ENCODE measurements at regions not wholly inside any gene's neighbourhood (a gene's known extent, or its start where the extent isn't known, plus 50 kb on each side); places are given as distances from the start of the nearest gene placed in this dataset.
"Not testable (repeated sequence)": the region's sequence is repeated elsewhere in the genome, so short reads cannot be mapped to it uniquely, and the experiment has no call there.

DNA sequence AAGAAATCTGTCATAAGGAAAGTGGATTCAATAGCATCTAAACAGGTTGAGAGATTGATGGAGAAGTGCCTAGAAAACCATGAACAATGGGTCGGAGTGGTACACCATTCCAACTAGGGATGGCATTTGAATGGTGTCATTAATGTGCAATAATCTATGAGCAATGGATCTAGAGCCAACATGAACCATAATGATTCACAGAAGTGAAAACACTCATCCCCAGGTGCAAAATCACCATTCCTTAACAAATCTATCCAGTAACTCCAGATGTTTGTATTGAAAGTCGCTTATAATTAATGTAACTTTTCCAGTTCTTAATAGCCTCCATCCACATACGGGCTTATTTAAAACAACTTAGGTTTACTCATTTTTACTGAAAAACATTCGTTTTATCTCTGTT, 201.3 kb upstream of the ADGRL4 start:
- no peak for DNase-seq

DNA sequence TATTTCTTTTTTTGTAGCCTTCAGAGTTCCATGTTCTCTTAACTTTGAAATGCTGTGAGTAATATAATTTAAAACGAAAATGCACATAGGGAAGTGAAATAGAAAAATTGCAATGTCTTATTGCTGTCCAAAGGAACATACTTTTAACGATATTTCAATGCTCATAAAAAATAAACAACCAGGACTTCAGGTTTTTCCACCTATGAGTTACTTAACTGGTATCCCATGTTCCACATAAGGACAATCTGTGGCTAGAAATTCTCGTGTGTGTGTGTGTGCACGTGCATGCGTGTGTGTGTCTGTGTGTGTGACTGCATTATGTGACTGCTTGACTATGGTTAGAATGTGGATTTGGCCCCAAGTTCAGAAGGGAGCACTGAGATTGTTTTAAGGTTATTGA, 200.8 kb upstream of the ADGRL4 start:
- no peak for DNase-seq

DNA sequence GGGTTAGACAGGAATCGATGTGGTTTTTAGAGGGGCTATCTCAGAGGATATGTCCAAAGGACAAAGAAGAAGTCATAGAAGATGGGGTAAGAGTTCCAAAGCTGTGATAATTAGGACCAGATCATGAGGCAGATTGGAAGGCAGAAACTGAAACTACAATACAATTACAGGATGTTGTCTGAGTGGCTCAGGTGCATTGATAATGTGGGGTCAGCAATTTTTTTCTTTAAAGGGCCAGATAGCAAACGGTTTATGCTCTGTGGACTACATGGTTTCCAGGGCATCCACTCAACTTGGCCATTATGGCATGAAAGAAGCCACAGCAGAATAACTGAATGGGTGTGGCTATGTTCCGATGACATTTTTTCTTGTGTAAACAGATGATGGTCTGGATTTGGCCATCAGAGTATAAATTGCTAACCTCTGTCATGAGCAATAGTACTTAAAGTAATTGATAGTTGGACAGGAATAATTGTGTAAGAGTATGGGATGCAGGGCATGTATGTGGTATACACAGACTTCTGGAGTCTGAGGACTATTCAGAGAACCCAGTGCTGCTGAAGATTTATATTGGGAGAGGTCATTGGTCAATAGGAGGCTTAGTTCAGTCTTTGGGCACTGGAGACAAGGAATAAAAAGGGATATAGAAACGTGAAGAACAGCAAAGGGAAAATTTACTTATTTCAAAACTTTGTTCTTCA, 198.4 kb upstream of the ADGRL4 start:
- DNase-seq: no peak

DNA sequence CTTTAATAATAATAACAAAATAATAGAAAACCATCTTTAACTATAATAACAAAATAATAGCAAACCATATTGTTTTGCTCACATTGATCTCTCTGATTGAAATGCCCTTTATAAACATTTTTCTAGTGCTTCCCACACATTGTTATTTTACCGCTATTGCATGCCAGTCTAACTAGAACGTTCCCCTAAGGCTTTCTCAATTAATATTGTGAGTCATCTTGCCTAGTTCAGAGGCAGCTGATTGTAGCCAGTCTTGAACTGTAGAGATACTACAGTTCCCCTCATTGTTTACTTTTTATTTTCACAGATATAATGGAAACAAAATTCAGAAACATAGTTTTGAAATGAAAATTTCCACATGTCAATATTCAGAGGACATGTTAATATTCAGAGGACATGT, 192.3 kb upstream of the ADGRL4 start:
- DNase-seq: no peak

DNA sequence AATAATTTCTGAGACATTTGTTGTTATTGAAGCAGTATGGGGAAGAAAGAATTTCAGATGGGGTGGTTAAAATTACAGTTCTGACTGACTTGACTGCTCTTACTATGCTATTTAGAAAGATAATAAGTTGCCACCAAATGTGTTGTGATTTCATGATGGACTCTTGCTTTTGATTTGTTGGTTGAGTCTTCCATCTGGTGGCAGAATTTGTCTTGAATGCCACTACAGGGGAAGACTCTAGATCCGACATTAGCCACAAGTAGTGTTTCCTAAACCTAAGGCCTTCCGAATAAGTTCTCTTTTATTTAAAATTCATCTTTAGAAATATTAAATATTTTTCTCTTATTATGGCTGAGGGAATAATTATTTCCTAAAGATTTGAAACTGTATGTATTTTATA, 190.9 kb upstream of the ADGRL4 start:
- DNase-seq: no peak

DNA sequence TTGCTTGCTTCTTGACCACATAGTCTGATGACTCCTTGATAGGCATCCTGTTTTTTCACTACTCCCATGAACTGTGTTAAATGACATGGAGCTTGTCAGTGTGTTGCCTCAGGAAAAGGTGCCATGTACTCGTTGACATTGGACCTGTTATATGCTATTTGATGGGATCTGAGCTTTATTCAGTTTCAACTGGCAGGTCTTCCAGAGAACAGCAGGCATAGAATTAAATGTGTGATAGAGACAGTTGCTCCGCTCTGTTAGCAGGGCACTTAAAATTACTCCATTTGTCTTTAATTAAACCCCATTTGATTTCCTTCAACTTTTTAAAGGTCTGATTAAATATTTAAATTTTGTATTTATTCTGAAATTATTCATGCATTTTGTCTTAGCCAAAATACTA, 189.7 kb upstream of the ADGRL4 start:
- no peak for DNase-seq

DNA sequence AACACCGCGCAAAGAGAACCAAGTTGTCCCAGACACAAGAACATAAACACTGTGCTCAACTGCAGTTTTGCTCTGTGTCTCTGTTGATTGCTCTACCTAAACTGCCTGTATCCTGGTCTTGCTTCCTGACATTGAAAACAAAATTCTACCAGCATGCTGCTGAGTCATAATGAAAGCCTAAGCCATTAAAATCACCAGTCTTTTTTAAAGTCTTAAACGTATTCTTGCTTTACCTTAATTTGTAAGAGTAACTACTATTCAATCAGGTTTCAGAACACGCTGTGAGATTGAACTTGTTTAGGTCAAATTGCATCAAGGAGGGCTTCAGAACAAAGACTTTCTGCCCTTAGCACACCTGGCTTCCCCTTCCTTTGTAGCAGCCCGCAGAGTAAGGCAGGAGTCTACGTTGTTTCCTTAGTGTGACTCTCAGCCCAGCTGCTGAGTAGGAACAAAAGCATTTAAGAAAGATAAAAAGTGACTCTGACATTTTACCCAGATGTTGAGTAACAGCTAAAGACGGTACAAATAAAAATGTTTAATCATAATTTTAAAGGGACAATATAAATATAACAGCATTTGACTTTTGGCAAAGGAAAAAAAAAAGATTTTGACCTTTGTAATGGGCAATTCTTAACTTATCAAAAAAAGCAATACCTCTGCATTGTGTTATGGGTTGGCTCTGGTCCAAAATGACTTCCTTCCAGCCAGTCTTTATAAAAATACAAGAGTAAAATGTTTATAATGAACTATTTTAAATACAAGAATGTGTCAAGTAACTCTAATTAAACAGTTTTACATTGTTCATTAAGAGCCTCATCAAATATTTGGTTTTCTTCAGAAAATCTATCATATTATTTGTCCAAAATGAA, 186.9 kb upstream of the ADGRL4 start:
- DNase-seq: no peak

DNA sequence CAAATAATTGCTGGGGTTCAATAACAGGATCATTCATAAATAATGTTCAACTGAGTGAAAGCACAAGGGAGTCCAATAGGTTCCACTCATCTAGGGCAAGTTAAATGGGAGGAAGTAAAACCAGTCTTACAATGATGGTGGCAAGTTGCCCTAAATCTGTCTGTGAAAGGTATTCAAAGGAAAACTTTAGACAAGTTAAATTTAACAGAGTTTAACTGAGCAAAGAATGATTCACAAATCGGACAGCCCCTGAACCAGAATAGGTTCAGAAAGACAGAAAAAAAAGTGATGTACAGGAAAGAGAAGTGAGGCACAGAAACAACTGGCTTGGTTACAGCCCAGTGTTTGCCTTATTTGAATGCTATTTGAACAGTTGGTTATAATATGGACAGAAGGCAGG, 183.5 kb upstream of the ADGRL4 start:
- no peak for DNase-seq

DNA sequence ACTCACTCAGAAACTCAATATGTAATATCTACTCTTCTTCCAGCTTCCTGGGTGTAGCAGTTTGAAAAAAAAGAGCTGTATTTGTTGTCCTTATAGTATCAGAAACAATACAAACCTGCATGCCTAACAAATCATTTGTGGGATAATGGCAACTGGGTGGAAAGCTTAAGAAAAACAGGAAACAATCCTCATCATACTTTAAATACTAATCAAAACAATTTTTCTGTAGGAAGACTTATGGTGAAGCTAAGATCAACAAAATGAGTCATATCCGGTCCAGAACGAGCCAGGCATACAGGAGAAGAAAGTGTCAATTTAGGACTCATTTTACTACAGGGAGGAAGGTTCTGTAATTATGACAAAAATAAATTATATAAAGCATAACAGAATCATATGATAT, 181.8 kb upstream of the ADGRL4 start:
- DNase-seq: no peak

DNA sequence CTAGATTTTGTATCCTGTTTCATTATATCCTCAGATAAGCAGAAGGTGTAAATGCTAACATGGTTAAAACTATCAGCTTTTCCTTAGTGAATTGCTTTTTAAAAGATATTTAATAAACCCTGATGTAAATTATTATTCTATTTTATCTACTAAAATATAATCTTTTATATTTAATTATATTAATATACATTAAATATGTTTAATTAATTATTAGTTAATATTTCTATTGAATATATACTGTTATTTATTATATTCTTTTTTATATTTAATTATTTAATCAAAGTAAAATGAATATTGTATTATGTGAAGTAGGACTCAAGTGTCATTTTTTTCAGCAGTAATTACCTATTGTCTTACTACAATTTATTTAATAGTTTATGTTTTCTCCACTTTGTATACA, 179.7 kb upstream of the ADGRL4 start:
- no peak for DNase-seq

DNA sequence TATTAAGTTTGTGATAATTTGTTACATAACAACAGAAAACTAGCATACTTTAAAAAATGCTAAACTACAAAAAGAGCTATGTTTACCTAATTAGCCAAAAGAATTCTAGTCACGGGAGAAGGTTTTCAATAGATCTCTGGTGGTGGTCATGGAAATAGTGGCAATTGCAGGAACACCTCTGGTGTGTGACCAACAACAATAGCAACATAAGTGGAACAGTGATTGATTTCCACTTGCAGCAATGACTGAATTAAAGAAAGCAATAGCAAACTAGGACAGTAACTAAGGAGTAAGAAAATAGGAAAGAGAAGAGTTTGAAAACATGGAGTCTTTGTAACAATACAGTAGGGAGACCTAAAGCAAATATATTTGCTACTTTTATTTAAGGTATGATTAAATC, 171.3 kb upstream of the ADGRL4 start:
- no peak for DNase-seq

DNA sequence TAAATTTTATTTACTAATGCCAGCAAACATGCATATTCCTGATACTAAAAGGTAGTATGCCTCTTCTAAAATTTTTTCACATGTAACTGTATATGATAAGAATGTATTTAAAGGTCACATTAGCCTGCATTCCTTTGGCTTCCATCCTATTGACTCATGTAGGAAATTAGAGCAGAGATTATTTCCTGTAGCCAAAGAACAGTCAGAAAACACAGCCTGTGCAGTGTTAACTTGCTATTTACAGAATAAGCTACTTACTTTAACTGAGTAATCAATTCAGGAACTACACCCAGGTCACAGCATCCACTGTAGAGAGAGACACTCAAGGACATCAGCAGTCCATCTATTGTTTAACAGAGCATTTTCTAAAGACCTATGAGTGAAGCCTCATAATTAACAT, 154.5 kb upstream of the ADGRL4 start:
- DNase-seq: no peak

DNA sequence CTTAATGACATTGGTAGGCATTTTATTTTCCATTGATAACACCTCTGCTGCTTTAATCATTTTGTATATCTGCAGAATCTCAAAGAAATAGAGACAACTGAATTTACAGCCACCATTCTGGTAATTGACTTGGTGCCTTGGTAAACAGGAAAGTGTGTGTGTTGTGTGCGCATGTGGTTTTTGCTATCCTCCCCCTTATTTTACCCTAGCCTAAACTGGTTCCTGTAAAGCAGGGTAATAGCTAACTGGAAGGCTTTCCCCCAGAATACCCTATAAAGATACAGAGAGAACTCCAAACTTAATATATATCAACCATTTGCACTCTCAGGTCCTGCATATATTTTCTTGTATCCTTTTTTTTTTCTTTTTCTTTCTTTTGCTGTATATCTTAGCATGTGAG, 149.5 kb upstream of the ADGRL4 start:
- DNase-seq: no peak

DNA sequence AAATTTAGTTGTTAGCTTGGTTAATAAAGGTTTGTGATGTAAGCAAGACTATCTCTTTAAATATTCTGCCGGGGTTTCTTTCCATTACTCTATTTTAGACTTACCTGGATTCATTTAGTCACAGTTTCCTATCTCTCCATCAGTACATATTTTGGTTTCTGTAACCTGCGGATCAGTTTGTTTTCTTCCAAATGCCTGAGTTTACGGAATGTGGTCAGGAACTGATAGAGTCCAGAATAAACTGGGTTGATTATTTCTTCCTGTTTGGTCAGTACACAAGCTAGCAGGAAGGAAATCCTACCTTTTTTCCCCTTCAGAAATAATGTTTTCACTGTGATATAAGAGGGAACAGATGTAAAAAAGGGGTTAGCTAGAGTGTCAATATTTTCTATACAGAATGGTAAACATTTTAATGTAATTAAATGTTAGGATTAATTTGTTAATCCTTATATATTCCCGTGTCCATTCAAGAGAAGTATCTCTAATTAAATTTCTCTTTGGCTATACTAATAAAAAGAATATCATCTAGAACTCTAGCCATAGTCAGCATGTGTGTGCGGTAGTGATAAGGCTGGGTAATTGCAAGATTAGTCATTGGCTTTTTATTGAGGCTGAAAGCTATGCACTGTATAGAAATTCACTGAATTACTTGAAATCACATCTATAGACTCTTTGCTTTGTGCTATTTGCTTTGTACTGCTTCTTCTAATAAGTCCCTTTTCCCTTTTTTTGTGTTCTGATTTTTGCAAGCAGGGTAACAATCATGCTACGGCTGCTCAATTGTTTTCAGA, 144.7 kb upstream of the ADGRL4 start:
- no peak for DNase-seq

DNA sequence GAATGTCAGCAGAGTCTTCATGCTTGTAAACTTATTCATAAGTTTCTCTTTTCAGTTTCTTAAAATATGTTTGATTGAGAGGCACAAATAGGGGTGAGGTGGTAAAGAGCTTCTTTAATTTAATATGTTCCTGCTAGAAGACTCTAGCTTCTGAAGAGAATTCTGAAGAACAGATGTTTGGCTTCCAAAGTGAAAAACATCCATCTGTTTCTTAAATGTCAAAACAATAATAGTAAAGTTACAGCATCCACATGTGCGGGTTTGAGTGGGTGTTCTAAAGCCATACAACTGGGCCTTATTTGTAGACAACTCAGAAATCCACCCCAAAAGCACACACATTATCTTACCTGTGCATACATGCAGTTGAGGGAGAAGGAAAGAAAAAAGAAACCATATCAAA, 144.0 kb upstream of the ADGRL4 start:
- no peak for DNase-seq

DNA sequence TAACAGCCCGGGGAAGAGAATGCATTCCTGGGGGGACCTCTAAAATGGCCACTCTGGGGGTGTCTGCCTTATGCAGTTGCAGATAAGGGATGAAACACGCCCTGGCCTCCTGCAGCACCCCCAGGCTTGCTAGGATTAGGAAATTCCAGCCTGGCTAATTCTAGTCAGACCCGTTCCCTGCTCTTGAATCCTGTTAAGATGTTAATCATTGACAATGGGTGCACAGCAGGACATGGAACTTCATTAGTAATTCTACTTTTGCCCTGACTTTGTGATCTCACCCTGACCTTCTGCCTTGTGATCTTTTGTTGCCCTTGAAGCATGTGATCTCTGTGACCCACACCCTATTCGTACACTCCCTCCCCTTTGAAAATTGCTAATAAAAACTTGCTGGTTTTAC, 131.7 kb upstream of the ADGRL4 start:
- not testable (repeated sequence) for DNase-seq

DNA sequence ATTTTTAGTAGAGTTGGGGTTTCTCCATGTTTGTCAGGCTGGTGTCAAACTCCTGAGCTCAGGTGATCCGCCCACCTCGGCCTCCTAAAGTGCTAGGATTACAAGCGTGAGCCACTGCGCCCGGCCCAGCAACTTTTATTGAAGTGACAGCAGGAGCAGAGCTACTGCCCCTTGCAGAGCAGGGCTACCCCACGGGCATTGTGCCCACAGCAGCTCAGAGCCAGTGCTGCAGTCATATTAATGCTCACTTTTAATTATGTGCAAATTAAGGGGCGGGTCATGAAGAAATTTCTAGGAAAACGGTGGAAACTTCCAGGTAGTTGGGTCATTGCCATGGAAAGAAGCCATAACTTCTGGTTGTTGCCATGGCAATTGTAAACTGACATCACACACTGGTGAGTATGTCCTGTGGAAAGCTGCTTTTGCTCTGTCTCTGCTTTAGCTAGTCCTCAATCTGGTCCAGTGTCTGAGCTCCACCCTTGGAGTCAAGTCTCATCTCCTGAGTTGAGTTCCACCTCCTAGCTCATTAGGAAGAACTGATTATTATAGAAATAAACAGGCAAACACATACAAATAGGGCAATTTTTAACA, 127.3 kb upstream of the ADGRL4 start:
- no peak for DNase-seq

DNA sequence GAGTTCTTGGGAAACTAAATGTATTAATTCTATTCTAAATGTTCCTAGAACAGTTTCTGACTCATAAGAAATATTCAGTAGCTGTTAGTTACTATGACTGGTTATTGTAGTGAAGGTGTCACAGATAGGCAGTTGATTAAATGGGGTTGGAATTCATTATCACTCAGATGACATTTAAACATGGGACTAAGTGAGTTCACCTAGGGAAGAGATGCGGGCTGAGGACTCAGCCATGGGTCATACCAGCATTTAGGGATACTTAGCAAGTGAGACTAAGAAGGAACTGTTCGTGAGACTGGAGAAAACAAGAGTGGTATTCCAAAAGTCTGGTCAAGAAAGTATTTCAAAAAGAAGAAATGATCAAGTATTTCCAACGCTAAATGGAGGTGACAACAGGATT, 125.1 kb upstream of the ADGRL4 start:
- no peak for DNase-seq

DNA sequence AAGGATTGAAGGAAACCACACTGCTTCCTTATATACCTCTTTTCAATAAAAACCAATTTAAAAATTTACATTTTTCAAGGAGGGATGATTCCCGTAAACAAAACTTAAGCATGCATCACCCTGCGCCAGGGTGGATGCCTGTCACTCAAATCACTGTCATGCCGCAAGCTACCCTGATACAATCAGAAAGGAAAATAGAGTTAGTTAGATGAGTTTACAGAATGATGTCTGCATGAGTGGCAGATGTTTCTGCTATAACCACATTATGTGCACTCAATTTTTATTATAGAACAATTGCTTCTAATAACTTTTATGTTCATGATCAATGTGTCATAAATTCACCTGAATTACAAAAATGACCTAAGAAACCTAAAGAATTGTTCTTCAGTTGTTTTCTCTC, 123.4 kb upstream of the ADGRL4 start:
- DNase-seq: no peak

DNA sequence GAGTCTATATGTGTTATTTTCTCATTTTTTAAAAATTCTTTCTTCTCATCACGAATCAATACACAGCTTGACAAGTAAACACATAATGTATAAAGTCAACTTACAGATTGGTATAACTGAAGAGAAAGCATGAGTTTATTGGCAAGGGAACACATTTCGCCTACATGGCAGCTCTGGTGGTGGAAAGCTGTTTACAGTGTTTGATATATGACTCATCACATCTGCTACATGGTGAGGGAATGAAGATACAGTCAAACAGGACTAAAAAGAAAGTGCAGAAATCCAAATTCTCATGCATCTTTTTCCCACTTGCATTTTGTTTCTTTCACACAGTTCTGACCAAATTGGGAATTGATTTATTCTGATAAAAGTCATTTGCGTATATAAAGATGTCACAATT, 122.2 kb upstream of the ADGRL4 start:
- no peak for DNase-seq

DNA sequence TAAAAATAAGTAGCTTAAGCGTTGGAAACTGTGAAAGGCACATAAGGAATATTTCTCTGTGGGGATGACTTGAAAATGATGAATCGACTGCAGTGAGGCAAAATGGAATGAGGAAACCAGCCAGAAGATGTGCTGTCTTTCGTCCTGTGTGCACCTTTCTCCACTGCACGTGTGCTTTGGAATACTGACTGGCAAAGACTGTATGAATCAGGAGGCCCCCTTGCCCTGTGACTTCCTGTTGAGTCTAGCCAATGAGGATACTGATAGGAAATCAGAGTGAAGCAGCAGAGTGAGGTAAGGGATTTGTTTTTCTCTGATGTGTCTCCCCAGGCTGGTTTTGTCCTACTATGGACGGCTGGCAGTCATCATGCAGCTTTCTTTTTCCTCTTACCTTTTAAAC, 118.2 kb upstream of the ADGRL4 start:
- DNase-seq: no peak

DNA sequence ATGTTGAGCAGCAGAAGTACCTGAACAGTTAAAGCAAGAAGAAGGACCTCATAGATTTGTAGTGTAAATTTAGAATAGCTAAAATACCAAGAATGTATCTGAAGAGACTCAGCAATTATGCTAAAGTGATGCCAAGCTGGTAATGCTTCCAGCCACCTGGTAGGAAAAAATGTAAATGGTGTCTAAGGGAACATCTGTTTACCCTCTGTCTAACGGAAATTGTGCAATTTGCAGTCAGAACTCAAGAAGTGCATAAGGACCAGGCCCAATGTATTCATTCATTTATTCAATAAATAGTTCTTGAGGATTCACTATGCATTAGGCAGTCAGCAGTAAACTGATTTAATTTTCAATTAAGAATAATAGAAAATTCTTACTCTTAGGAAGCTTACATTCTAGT, 116.0 kb upstream of the ADGRL4 start:
- DNase-seq: no peak

DNA sequence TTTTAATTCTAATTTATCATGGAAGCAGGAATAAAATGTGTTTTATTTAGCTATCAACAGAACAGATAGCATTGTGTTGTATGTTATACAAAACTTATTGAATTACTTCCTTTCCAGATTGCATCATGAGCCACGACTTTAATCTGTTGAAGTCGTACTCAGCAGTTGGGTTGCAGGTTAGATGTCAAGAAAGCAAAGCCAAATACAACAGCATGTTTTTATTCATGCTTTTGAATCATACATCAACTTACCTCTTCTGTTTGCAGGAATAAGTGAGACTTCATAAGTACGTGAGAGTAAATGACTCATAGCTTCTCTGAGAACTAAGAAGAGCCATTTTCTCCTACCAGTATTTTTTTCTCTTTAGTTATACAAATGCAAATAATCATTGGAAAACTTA, 110.8 kb upstream of the ADGRL4 start:
- DNase-seq: no peak

DNA sequence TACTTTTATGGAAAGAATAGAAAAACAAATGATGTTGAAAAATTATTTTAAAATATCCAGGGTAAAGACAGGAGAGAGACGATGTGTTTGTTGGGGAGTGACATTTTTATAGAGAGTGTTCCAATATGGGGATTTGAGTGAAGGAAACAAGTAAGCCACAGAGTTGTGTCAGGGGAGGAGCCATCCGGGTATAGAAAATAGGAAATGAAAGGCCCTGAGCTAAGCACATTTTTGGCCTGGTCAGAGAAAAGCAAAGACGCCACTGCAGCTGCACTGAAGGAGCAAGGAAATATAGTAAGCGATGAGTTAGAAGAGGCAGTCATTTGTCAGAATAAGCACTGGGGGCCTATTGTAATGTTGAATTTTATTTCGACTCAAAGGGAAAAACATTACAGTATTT, 107.3 kb upstream of the ADGRL4 start:
- DNase-seq: no peak
